GM23338 (cell line): ENCODE measurements at regions not wholly inside any gene's neighbourhood (a gene's known extent, or its start where the extent isn't known, plus 50 kb on each side); places are given as distances from the start of the nearest gene placed in this dataset.

Experiments used
- CREB1 ChIP-seq: fragments of 250-450 bp; sonication (Bioruptor Pico); IDR thresholded peaks from 2 replicates; pipeline ENCODE4 v1.5.0; 2020; ENCODE audit warnings: low read depth, mild to moderate bottlenecking, moderate library complexity
- CTCF ChIP-seq, 2 experiments: fragments of 200-600 bp in 1 of 2; sonication (generic) in 1 of 2; conservative IDR thresholded peaks; 2 replicates each; pipeline versions ENCODE4 v1.5.1 to v1.6.1; 2016 to 2017; ENCODE audit warnings: antibody characterized with exemption in 2 of 2, low read depth in 2 of 2, mild to moderate bottlenecking in 2 of 2, moderate library complexity in 1 of 2
- JUNB ChIP-seq: IDR thresholded peaks from one replicate; pipeline ENCODE4 v1.6.1; 2016; ENCODE audit warnings: antibody characterized with exemption; ENCODE audit not compliant: unreplicated experiment
- NANOG ChIP-seq: IDR thresholded peaks from 2 replicates; pipeline ENCODE4 v1.6.1; 2016; ENCODE audit warnings: antibody characterized with exemption, borderline replicate concordance
- POLR2AphosphoS5 ChIP-seq: IDR thresholded peaks from 2 replicates; pipeline ENCODE4 v1.6.1; 2016; ENCODE audit warnings: antibody characterized with exemption, low read depth
- REST ChIP-seq: IDR thresholded peaks from one replicate; pipeline ENCODE4 v1.6.1; 2018; ENCODE audit warnings: antibody characterized with exemption; ENCODE audit not compliant: unreplicated experiment
- ZNF114 ChIP-seq: fragments of 250-450 bp; sonication (Bioruptor Pico); IDR thresholded peaks from 2 replicates; pipeline ENCODE4 v1.5.0; 2020; ENCODE audit warnings: mild to moderate bottlenecking, moderate library complexity

- TF ChIP-seq CTCF (conservative IDR thresholded peaks at IDR 0.05; ENCODE audit: low read depth in 2 of 2) (no peak), ZNF114 (CRISPR knock-in tag) (no peak), POLR2AphosphoS5 (no peak), JUNB (no peak), REST (no peak), CREB1 (CRISPR knock-in tag) (no peak), NANOG (no peak)
Measured at GRCh38 chr13:108102771-108103170, 112.6 kb downstream of the LIG4 start.
